Osteocyte (in vitro differentiated cells): ENCODE measurements at regions not wholly inside any gene's neighbourhood (a gene's known extent, or its start where the extent isn't known, plus 50 kb on each side); places are given as distances from the start of the nearest gene placed in this dataset.

Source experiments
- DNase-seq: peaks from one replicate; pipeline ENCODE4 v3.0.0; 2021; ENCODE audit warnings: mixed read lengths; ENCODE audit not compliant: unreplicated experiment; ENCODE audit errors: extremely low spot score
- H3K27ac Mint-ChIP-seq: one replicate; pipeline ENCODE4 v1.8.0; 2021; ENCODE audit warnings: mild to moderate bottlenecking, mixed read lengths; ENCODE audit not compliant: unreplicated experiment
- H3K27me3 Mint-ChIP-seq: one replicate; pipeline ENCODE4 v1.8.0; 2021; ENCODE audit warnings: mixed read lengths; ENCODE audit not compliant: unreplicated experiment
- H3K36me3 Mint-ChIP-seq: one replicate; pipeline ENCODE4 v1.8.0; 2021; ENCODE audit warnings: mixed read lengths; ENCODE audit not compliant: unreplicated experiment
- H3K4me1 Mint-ChIP-seq: one replicate; pipeline ENCODE4 v1.8.0; 2021; ENCODE audit warnings: mixed read lengths; ENCODE audit not compliant: unreplicated experiment
- H3K4me3 Mint-ChIP-seq: one replicate; pipeline ENCODE4 v1.8.0; 2021; ENCODE audit warnings: mild to moderate bottlenecking, moderate library complexity, mixed read lengths; ENCODE audit not compliant: unreplicated experiment
- H3K9me3 Mint-ChIP-seq: one replicate; pipeline ENCODE4 v1.8.0; 2021; ENCODE audit warnings: mixed read lengths; ENCODE audit not compliant: unreplicated experiment
- CTCF ChIP-seq: fragments of 200-600 bp; sonication (generic); IDR thresholded peaks from 2 replicates; pipeline ENCODE4 v1.5.0; 2021; ENCODE audit warnings: antibody characterized with exemption, mild to moderate bottlenecking, moderate library complexity

GRCh38 chr9:8254541-8254940 is 455.0 kb upstream of the DMAC1 start:
- Mint-ChIP-seq H3K4me3 (no peak overlapping the region), H3K27me3 (no peaks in the 10 kb centered on the region), H3K9me3 (no peaks in the 10 kb centered on the region), H3K36me3 (no peaks in the 10 kb centered on the region), H3K4me1 (no peaks in the 10 kb centered on the region), H3K27ac (no peak overlapping the region)
- no peak for TF ChIP-seq CTCF
- no peak for DNase-seq

- H3K36me3 Mint-ChIP-seq: no peaks in the 10 kb centered on the region
- no peak for DNase-seq
- H3K27ac Mint-ChIP-seq: no peak overlapping the region
- H3K27me3 Mint-ChIP-seq: no peaks in the 10 kb centered on the region
- no peaks in the 10 kb centered on the region for H3K4me1 Mint-ChIP-seq
- TF ChIP-seq CTCF: no peak
- H3K9me3 Mint-ChIP-seq: no peaks in the 10 kb centered on the region
- H3K4me3 Mint-ChIP-seq: no peak overlapping the region
Observed at GRCh38 chr9:8252445-8252844, 452.9 kb upstream of the DMAC1 start.

- no peaks in the 10 kb centered on the region for H3K27me3 Mint-ChIP-seq
Observed at GRCh38 chr9:8251566-8251965, 452.0 kb upstream of the DMAC1 start.

GRCh38 chr9:8244505-8245092 is 445.0 kb upstream of the DMAC1 start:
- Mint-ChIP-seq H3K4me1 (no peaks in the 10 kb centered on the region), H3K4me3 (no peak overlapping the region), H3K36me3 (no peaks in the 10 kb centered on the region), H3K27ac (no peak overlapping the region), H3K9me3 (no peaks in the 10 kb centered on the region), H3K27me3 (no peaks in the 10 kb centered on the region)
- DNase-seq: no peak
- TF ChIP-seq CTCF: no peak

More at GRCh38 chr9:8251566-8251965, 452.0 kb upstream of the DMAC1 start:
- Mint-ChIP-seq H3K4me1 (no peaks in the 10 kb centered on the region), H3K4me3 (no peak overlapping the region), H3K36me3 (no peaks in the 10 kb centered on the region), H3K27ac (no peak overlapping the region), H3K9me3 (no peaks in the 10 kb centered on the region)
- DNase-seq: no peak
- TF ChIP-seq CTCF: no peak

- no peaks in the 10 kb centered on the region for H3K36me3 Mint-ChIP-seq
- no peak for DNase-seq
- H3K4me3 Mint-ChIP-seq: no peak overlapping the region
- no peak overlapping the region for H3K27ac Mint-ChIP-seq
- H3K4me1 Mint-ChIP-seq: no peaks in the 10 kb centered on the region
- TF ChIP-seq CTCF: no peak
- no peaks in the 10 kb centered on the region for H3K9me3 Mint-ChIP-seq
- no peaks in the 10 kb centered on the region for H3K27me3 Mint-ChIP-seq
Observed at GRCh38 chr9:8241201-8241600, 441.6 kb upstream of the DMAC1 start.
